C4-2B (cell line): ENCODE measurements at regions not wholly inside any gene's neighbourhood (a gene's known extent, or its start where the extent isn't known, plus 50 kb on each side); places are given as distances from the start of the nearest gene placed in this dataset.

Experiments used
- H3K27ac ChIP-seq: fragments of 450-650 bp; 2 replicates; pipeline ENCODE4 v1.5.1; 2017
- ZFX ChIP-seq: fragments of 450-650 bp; IDR thresholded peaks from 2 replicates; pipeline ENCODE4 v1.6.1; 2017
- TF ChIP-seq, protein P1 (sequence below): fragments of 450-650 bp; conservative IDR thresholded peaks from 2 replicates; pipeline ENCODE4 v1.5.1; 2017; ENCODE audit warnings: mild to moderate bottlenecking

DNA sequence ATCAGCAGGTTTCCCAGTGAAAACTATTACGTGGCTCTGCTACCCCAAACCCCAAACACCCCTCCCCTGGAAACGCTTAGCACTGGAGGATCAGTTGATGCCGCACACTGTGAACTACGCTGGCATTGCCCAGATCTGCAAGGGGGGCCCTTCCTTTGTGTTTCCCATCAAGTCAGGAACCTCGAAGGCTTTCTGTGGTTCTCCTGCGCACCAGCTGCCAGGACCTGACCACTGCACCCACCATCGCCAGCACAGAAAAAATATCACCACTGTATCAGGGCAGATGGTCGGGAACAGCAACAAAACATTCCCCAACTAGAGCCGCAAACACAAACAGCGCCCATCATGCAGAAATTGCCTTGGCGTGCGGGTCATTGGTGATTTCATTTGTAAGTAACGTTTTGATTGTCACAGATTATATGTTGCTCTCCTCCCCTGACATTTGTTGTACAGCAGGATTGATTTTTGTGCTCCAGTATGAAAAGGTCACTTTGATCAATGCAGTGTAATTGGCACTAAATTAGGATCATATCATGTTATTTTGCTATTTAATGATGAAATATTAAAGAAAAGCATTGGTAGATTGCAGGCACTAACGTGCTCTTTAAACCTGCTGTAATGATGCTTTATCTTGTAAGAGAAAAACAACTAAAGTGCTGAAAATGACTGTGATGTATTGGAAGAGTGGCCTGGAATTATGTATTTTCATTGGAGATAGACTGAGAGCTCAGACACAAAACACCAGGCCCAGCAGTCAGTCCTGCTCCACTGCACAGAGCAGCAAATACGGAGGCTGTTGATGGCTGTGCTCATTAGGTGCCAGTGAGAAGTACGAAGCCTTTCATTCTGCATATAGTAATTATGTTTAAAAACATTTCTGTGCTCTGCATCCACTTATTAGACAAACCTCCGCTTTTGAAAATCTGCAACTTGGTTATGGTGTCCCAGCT lies 833.2 kb upstream of the SALL3 start:
- TF ChIP-seq ZFX, result no peak
- TF ChIP-seq, protein P1, sequence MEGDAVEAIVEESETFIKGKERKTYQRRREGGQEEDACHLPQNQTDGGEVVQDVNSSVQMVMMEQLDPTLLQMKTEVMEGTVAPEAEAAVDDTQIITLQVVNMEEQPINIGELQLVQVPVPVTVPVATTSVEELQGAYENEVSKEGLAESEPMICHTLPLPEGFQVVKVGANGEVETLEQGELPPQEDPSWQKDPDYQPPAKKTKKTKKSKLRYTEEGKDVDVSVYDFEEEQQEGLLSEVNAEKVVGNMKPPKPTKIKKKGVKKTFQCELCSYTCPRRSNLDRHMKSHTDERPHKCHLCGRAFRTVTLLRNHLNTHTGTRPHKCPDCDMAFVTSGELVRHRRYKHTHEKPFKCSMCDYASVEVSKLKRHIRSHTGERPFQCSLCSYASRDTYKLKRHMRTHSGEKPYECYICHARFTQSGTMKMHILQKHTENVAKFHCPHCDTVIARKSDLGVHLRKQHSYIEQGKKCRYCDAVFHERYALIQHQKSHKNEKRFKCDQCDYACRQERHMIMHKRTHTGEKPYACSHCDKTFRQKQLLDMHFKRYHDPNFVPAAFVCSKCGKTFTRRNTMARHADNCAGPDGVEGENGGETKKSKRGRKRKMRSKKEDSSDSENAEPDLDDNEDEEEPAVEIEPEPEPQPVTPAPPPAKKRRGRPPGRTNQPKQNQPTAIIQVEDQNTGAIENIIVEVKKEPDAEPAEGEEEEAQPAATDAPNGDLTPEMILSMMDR, result no peak
- no peak overlapping the region for H3K27ac ChIP-seq

DNA sequence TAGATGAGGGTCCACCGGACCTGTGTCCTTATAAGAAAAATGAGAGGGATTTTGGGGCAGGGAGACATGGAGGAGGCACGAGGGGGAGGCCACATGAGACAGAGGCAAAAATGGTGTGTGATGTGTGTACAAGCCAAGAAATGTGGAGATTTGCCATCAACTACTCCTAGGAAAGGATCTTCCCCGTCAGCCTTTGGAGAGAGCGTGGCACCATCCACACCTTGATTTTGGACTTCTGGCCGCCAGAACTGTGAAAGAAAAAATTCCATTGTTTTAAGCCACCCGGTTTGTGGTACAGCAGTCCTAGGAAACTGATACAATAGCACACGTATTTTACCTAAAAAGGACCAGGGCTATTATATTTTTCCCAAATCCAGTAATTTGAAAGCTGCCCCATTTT lies 829.0 kb upstream of the SALL3 start:
- TF ChIP-seq, protein P1, result no peak
- TF ChIP-seq ZFX, result no peak
- no peak overlapping the region for H3K27ac ChIP-seq

DNA sequence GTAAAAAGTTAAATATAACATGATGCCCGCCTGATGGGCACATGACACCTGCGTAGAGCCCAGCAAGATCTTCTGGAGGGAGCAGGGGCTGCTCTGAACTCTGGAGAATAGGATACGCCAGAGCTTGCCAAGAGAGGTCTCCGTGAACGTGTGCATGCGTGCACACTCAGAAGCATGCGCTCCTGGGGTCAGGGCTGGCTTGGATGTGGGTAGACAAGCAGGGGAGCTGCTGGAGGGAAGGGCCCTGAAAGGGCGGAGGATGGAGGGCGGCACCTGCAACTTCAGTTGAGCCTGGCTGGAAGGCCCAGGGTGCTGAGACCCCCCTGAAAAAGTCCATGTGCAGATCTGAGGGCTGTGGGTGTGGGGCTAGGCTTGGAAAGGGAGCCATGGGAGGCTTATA lies 828.4 kb upstream of the SALL3 start:
- H3K27ac ChIP-seq, result no peak overlapping the region
- TF ChIP-seq ZFX, result no peak
- TF ChIP-seq, protein P1, result no peak

DNA sequence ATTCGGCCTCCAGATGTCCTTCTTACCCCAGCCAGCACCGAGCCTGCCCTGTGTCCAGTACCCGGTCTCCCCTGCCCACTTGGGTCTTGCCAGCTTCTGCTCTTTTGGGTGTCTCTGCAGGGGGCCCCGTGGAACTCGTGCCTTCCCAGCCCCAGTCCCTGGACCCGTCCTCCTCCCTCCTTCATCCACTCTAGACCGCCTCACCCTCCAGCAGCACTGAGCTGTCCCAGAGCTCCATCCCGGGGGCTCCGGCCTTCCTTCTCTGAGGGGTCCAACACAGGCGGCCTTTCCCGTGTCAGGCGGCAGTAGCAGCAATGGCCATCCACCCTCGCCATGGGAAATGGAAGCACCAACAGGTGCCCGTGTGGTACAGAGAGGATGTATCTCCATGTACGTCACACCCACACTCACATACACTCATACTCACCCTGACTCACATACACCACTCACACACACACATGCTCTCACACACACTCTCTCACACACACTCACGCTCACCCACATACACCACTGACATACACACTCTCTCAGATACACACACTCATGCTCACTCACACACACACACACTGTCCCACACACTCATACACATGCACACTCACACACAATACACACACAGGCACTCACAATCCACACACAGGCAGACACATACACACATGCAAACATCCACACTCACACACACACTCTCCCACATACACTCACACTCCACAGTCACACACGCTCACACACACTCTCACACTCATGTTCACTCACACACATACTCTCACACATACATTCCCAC lies 827.5 kb upstream of the SALL3 start:
- no peak for TF ChIP-seq ZFX
- TF ChIP-seq, protein P1, result no peak

DNA sequence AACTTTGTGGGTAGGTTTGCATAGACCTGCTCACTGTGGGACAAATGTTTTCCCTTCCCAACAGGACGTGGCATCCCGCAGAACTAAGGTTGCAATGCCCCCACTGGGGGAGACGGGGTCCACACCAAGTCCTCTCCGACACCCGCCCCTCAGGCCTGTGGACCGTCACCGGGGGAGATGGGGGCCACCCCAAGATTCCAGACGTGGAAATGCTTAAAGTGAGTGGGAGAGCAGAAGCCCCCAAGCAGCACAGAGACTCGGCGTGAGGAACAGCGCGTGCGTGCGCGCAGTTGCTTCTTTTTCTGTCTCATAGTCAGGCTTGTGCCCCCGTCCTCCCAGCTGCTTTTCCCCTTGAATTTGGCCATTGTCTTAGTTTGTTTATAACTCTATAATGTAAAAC lies 826.3 kb upstream of the SALL3 start:
- TF ChIP-seq ZFX, result no peak
- TF ChIP-seq, protein P1, result no peak
- H3K27ac ChIP-seq, result no peak overlapping the region

More for the DNA sequence above, 827.5 kb upstream of the SALL3 start:
- no peak overlapping the region for H3K27ac ChIP-seq

DNA sequence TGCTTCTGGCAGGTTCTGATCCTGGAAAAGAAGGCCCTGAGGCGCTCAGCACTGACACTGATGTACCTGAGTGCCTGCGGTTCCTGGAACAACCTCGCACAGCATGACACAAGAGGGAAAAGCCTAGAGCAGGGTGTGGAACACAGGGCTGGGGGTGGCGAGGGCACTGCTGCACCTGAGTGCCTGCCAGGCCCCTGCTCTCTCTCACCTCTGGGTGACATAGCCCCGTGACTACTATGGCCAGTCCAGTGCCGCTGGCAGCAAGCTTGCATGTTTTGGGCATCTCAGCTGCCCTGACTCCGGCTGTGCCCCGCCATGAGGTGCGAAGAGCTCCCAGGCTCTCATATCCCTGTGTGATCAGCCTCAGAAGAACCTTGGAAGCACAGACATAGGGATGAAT lies 825.2 kb upstream of the SALL3 start:
- no peak overlapping the region for H3K27ac ChIP-seq
- TF ChIP-seq, protein P1, result no peak
- no peak for TF ChIP-seq ZFX

DNA sequence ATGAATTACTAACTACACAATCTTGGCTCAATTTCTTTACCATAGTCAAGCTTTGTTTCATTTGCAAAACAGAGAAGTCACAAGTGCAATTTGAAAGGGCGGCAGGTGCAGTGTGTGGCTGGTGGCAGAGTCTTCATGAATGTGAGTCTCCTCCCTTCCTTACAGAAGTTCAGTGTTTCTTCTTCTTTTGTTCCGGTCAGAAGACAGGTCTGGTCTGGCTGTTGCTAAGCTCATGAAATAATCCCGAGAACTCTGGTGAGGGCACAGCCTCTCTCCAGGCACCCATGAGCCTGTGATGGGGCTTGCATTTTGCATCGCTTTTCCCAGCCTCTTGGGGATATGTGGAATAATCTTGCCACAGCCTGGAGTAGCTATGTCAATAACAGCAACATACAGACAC lies 824.8 kb upstream of the SALL3 start:
- H3K27ac ChIP-seq, result no peak overlapping the region
- TF ChIP-seq, protein P1, result no peak
- TF ChIP-seq ZFX, result no peak
